GM10248 (cell line): ENCODE measurements at regions not wholly inside any gene's neighbourhood (a gene's known extent, or its start where the extent isn't known, plus 50 kb on each side); places are given as distances from the start of the nearest gene placed in this dataset.

Experiments used
- CTCF ChIA-PET: fragments of 300-600 bp; sonication (Branson Sonifier 250); formaldehyde crosslinking; extraction: SDS; loops from one replicate; lab custom pipeline; 2021; ENCODE audit warnings: antibody characterized with exemption; lab: Yijun Ruan, JAX
- POLR2A ChIA-PET: fragments of 350-650 bp; sonication (Branson Sonifier 250); formaldehyde crosslinking; extraction: SDS; loops from one replicate; lab custom pipeline; 2020; ENCODE audit warnings: antibody characterized with exemption; lab: Yijun Ruan, JAX
- DNase-seq: peaks from one replicate; pipeline ENCODE4 v3.0.0; 2012; ENCODE audit errors: extremely low spot score
- CTCF ChIP-seq: IDR thresholded peaks from 2 replicates; pipeline ENCODE4 v1.5.1; 2012; ENCODE audit warnings: mild to moderate bottlenecking, low read depth; ENCODE audit errors: extremely low read depth, missing control alignments, control extremely low read depth

GRCh38 chr14:94679937-94680861 lies 68.0 kb downstream of the SERPINA3 start:
- ChIA-PET POLR2A (no interaction called here), CTCF (interaction anchor here (1.0 kb wide), 1 partner anchor 10 kb away, joined by 5 read pairs; no protein-coding TSS in a partner anchor)
- DNase-seq, result no peak
- no peak for TF ChIP-seq CTCF

GRCh38 chr14:94679106-94679810 lies 67.1 kb downstream of the SERPINA3 start:
- ChIA-PET CTCF (interaction anchor here (1.2 to 1.5 kb wide), 2 partner anchors 10 to 713 kb away, joined by 3 to 4 read pairs; no protein-coding TSS in a partner anchor), POLR2A (no interaction called here)

GRCh38 chr14:94677747-94678146 lies 65.6 kb downstream of the SERPINA3 start:
- no peak for TF ChIP-seq CTCF
- POLR2A ChIA-PET, result no interaction called here
- no peak for DNase-seq
- CTCF ChIA-PET, result interaction anchor here (1.5 kb wide), 1 partner anchor 714 kb away, joined by 4 read pairs; no protein-coding TSS in a partner anchor

More at GRCh38 chr14:94679106-94679810, 67.1 kb downstream of the SERPINA3 start:
- no peak for TF ChIP-seq CTCF
- DNase-seq, result no peak

- ChIA-PET POLR2A (no interaction called here), CTCF (interaction anchor here (1.4 kb wide), 1 partner anchor 13 kb away, joined by 3 read pairs; no protein-coding TSS in a partner anchor)
- DNase-seq, result no peak
- TF ChIP-seq CTCF, result no peak
These were observed 65.0 kb downstream of the SERPINA3 start for GRCh38 chr14:94677213-94677612.

GRCh38 chr14:94676495-94677185 lies 64.4 kb downstream of the SERPINA3 start:
- POLR2A ChIA-PET, result no interaction called here
- no peak for TF ChIP-seq CTCF
- no peak for DNase-seq
- CTCF ChIA-PET, result interaction anchor here (1.4 kb wide), 1 partner anchor 13 kb away, joined by 3 read pairs; no protein-coding TSS in a partner anchor

- no peak for DNase-seq
- CTCF ChIA-PET, result interaction anchor here (0.9 kb wide), 1 partner anchor 15 kb away, joined by 4 read pairs; no protein-coding TSS in a partner anchor
- TF ChIP-seq CTCF, result no peak
- POLR2A ChIA-PET, result no interaction called here
These were observed 62.8 kb downstream of the SERPINA3 start for GRCh38 chr14:94675036-94675435.
